OCI-LY1 (cell line): ENCODE measurements at regions not wholly inside any gene's neighbourhood (a gene's known extent, or its start where the extent isn't known, plus 50 kb on each side); places are given as distances from the start of the nearest gene placed in this dataset.

ENCODE experiments used
- EZH2 ChIP-seq: fragments of 200-600 bp; sonication (generic), shearing (Covaris generic); IDR thresholded peaks from 2 replicates; pipeline ENCODE4 v1.8.0; 2017; ENCODE audit warnings: borderline replicate concordance, mixed run types, mild to moderate bottlenecking, antibody characterized with exemption, low read length, moderate library complexity, mixed read lengths
- TF ChIP-seq, protein P1 (sequence below): fragments of 200-600 bp; sonication (generic), shearing (Covaris generic); IDR thresholded peaks from 2 replicates; pipeline ENCODE4 v1.5.1; 2017; ENCODE audit warnings: mild to moderate bottlenecking, antibody characterized with exemption, low read length, moderate library complexity, mixed read lengths

DNA sequence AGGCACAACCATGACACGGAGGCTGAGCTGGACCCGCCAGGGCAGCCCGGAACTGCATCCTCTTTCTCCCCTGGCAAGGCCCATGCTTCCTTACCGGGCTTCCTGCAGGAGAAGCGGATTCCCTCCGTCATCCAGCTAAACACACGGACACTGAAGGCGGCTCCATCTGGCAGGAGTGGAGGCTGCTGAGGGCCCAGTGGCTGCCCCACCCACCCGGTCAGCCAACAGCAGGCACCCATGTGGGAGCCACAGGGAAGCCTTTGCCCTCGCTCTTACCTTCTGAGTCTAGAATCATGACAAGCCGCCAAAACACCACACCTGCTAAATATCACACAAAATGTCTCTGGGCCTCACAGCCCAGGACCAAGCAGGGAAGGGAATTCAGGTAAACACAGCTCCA, 321.6 kb upstream of the RNF32 start:
- TF ChIP-seq, protein P1, sequence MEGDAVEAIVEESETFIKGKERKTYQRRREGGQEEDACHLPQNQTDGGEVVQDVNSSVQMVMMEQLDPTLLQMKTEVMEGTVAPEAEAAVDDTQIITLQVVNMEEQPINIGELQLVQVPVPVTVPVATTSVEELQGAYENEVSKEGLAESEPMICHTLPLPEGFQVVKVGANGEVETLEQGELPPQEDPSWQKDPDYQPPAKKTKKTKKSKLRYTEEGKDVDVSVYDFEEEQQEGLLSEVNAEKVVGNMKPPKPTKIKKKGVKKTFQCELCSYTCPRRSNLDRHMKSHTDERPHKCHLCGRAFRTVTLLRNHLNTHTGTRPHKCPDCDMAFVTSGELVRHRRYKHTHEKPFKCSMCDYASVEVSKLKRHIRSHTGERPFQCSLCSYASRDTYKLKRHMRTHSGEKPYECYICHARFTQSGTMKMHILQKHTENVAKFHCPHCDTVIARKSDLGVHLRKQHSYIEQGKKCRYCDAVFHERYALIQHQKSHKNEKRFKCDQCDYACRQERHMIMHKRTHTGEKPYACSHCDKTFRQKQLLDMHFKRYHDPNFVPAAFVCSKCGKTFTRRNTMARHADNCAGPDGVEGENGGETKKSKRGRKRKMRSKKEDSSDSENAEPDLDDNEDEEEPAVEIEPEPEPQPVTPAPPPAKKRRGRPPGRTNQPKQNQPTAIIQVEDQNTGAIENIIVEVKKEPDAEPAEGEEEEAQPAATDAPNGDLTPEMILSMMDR = no peak
- no peak for TF ChIP-seq EZH2
